ENCODE measurements at regions not wholly inside any gene's neighbourhood (a gene's known extent, or its start where the extent isn't known, plus 50 kb on each side); places are given as distances from the start of the nearest gene placed in this dataset.

DNA sequence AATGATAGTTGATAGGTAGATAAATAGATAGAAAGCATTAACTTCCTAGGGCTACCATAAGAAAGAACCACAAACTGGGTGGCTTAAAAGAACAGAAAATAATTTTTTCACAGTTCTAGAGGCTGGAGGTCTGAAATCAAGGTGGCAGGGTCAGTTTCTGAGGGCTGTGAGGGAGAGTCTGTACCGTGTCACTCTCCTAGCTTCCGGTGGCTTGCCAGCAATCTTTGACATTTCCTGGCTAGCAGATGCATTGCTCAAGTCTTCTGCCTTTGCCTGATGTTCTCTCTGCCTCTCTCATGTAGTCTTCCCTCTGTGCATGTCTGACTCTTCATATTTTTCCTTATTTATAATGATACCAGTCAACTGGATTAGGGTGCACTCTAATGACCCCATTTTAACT, 1132.7 kb downstream of the CDH9 start:
- TF ChIP-seq CTCF (IDR thresholded peaks at IDR 0.05), result no peak
- WGBS, 2 donors, result 17 to 48% methylated on average over 2 of the region's 2 CpGs
- intact Hi-C loops (cut with DNase I), result no loop called here
- Histone ChIP-seq H3K27ac (no peak overlapping the region), H3K4me3 (no peak overlapping the region), H3K4me1 (no peaks in the 10 kb centered on the region), H3K27me3 (no peaks in the 10 kb centered on the region), H3K36me3 (no peaks in the 10 kb centered on the region), H3K9me3 (peaks cover 0 to 13% (median 0%) of the 10 kb centered on the region in 11 donors)
- DNase-seq (no peak), ATAC-seq (no peak)

- no peak overlapping the region for H3K27ac ChIP-seq
- no peak overlapping the region for H3K4me3 ChIP-seq
- no peaks in the 10 kb centered on the region for H3K36me3 ChIP-seq
- H3K9me3 ChIP-seq, result peaks cover 0 to 23% (median 0%) of the 10 kb centered on the region in 11 donors
- no peaks in the 10 kb centered on the region for H3K27me3 ChIP-seq
- intact Hi-C loops (cut with DNase I), result no loop called here
- TF ChIP-seq CTCF (IDR thresholded peaks at IDR 0.05), result no peak
- 37 to 58% methylated on average over 2 of the region's 2 CpGs for WGBS, 2 donors
- ATAC-seq (no peak), DNase-seq (no peak)
- no peaks in the 10 kb centered on the region for H3K4me1 ChIP-seq
Measured at GRCh38 chr5:25892211-25892610, 1146.2 kb downstream of the CDH9 start.

GRCh38 chr5:25891691-25892090, 1146.7 kb downstream of the CDH9 start:
- Histone ChIP-seq H3K4me3 (no peak overlapping the region), H3K27me3 (no peaks in the 10 kb centered on the region), H3K27ac (no peak overlapping the region), H3K36me3 (no peaks in the 10 kb centered on the region), H3K4me1 (no peaks in the 10 kb centered on the region), H3K9me3 (peaks cover 0 to 23% (median 0%) of the 10 kb centered on the region in 11 donors)
- intact Hi-C loops (cut with DNase I), result no loop called here
- 32 to 56% methylated on average over 2 of the region's 2 CpGs for WGBS, 2 donors
- TF ChIP-seq CTCF (IDR thresholded peaks at IDR 0.05), result no peak
- DNase-seq (no peak), ATAC-seq (no peak)

DNA sequence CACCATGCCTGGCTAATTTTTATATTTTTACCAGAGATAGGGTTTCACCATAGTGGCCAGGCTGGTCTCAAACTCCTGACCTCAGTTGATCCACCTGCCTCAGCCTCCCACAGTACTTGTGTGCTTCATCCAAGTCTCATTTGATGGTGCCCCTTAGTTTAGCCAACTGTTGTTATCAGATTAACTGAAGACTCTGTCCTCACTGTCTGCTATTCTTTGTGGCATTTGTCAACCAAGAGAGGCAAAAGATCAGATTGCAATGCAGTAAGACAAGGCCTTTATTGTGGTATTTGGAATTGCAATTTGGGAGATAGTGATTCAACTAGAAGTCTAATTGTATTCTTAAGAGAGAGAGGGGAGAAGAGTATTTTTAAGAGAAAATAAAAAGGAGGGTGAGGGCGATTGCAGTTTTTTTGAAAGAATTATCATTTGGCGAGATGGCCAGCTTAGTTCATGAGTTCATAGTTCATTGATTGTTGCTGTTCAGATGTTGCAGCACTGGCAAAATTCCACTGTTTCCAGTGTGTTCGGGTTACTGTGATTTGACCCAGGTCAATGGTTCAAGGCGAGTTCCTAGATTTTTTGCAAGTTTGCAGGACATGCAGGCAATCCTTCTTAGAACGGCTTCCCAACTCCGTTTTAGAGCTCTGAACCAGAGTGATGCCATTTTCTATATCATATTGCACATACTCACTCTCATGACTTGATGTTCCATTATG, 1156.9 kb downstream of the CDH9 start:
- WGBS, 2 donors, result 80 to 83% methylated on average over 6 of the region's 6 CpGs
- Histone ChIP-seq H3K27ac (no peak overlapping the region), H3K36me3 (no peaks in the 10 kb centered on the region), H3K9me3 (peaks cover 0 to 14% (median 0%) of the 10 kb centered on the region in 11 donors), H3K4me3 (no peak overlapping the region), H3K27me3 (no peaks in the 10 kb centered on the region), H3K4me1 (no peaks in the 10 kb centered on the region)
- intact Hi-C loops (cut with DNase I), result no loop called here
- ATAC-seq (no peak), DNase-seq (no peak)
- no peak for TF ChIP-seq CTCF (IDR thresholded peaks at IDR 0.05)
